OCI-LY3 (cell line): ENCODE measurements at regions not wholly inside any gene's neighbourhood (a gene's known extent, or its start where the extent isn't known, plus 50 kb on each side); places are given as distances from the start of the nearest gene placed in this dataset.

ENCODE experiments used
- H2AFZ ChIP-seq: fragments of 200-600, 300-600 bp; shearing (Covaris generic); 2 replicates; pipeline ENCODE4 v1.6.0; 2014; ENCODE audit warnings: antibody characterized with exemption, low read depth, low read length
- H3K27ac ChIP-seq: fragments of 200-600, 300-600 bp; sonication (generic); 2 replicates; pipeline ENCODE4 v1.5.1; 2014; ENCODE audit warnings: mild to moderate bottlenecking, low read length, moderate library complexity, mixed read lengths
- H3K27me3 ChIP-seq: fragments of 200-600, 300-600 bp; sonication (generic); 2 replicates; pipeline ENCODE4 v1.6.1; 2014; ENCODE audit warnings: low read depth, low read length, mixed read lengths
- H3K36me3 ChIP-seq: fragments of 200-600, 300-600 bp; sonication (generic); replicated peaks from 2 replicates; pipeline ENCODE3; 2014; ENCODE audit warnings: low read depth, low read length, mixed read lengths
- H3K4me1 ChIP-seq: fragments of 300-600, 200-600 bp; sonication (generic); 2 replicates; pipeline ENCODE4 v1.6.1; 2014; ENCODE audit warnings: low read length, mixed read lengths
- H3K4me2 ChIP-seq: fragments of 200-600, 300-600 bp; sonication (generic); 2 replicates; pipeline ENCODE4 v1.6.1; 2014; ENCODE audit warnings: low read length, mixed read lengths
- H3K4me3 ChIP-seq: fragments of 300-600, 200-600 bp; sonication (generic); 2 replicates; pipeline ENCODE4 v1.5.1; 2014; ENCODE audit warnings: antibody characterized with exemption, mild to moderate bottlenecking, low read length, moderate library complexity
- H3K79me2 ChIP-seq: fragments of 300-600, 200-600 bp; shearing (Covaris generic); 2 replicates; pipeline ENCODE4 v1.6.1; 2014; ENCODE audit warnings: mild to moderate bottlenecking, low read length, mixed read lengths
- H3K9ac ChIP-seq: fragments of 300-600, 200-600 bp; shearing (Covaris generic); 2 replicates; pipeline ENCODE4 v1.6.0; 2014; ENCODE audit warnings: mild to moderate bottlenecking, low read length, moderate library complexity
- H3K9me3 ChIP-seq: fragments of 200-600, 300-600 bp; shearing (Covaris generic); 2 replicates; pipeline ENCODE4 v1.6.1; 2014; ENCODE audit warnings: low read length, mixed read lengths; ENCODE audit not compliant: insufficient read depth
- H4K20me1 ChIP-seq: fragments of 200-600, 300-600 bp; sonication (generic); 2 replicates; pipeline ENCODE4 v1.6.1; 2016; ENCODE audit warnings: low read length, mixed read lengths; ENCODE audit not compliant: insufficient read depth
- CTCF ChIP-seq: fragments of 200-600, 300-600 bp; sonication (generic); IDR thresholded peaks from 2 replicates; pipeline ENCODE4 v1.5.1; 2014; ENCODE audit warnings: antibody characterized with exemption, low read length, low read depth
- EZH2phosphoT487 ChIP-seq: fragments of 200-600 bp; shearing (Covaris generic); IDR thresholded peaks from 2 replicates; pipeline ENCODE4 v1.6.1; 2018; ENCODE audit warnings: antibody characterized with exemption, mixed run types, low read depth

- Histone ChIP-seq H2AFZ (no peak overlapping the region), H3K4me3 (no peak overlapping the region), H3K4me2 (no peak overlapping the region), H3K79me2 (no peaks in the 10 kb centered on the region), H3K27ac (no peak overlapping the region), H4K20me1 (no peaks in the 10 kb centered on the region), H3K4me1 (no peaks in the 10 kb centered on the region), H3K9ac (no peak overlapping the region), H3K27me3 (peaks cover 26% of the 10 kb centered on the region), H3K9me3 (no peaks in the 10 kb centered on the region), H3K36me3 (no peaks in the 10 kb centered on the region)
- TF ChIP-seq EZH2phosphoT487, result no peak
- TF ChIP-seq CTCF, result no peak
Measured at GRCh38 chr2:121037480-121037879, 247.5 kb downstream of the TFCP2L1 start.

DNA sequence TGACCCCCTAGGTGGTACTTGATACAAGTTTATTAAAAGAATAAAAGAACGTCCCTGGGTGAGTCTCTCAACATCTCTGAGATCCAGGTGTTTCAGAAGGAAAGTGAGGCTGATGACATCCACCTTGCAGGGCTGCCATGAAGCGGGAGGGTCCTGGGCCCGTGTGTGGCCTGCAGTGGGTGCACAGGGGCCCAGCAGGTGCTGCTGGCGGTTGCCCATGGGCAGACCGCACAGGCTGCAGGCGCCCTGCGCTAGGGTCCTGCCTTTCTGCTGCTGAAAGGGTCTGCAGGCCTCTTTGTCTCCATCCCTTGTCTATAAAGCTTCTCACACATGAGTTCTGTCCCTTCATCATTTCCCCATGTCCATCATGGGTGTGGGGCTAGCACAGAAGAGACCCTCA lies 247.0 kb downstream of the TFCP2L1 start:
- Histone ChIP-seq H3K36me3 (no peaks in the 10 kb centered on the region), H2AFZ (no peak overlapping the region), H3K79me2 (no peaks in the 10 kb centered on the region), H4K20me1 (no peaks in the 10 kb centered on the region), H3K27ac (no peak overlapping the region), H3K9ac (no peak overlapping the region), H3K9me3 (no peaks in the 10 kb centered on the region), H3K4me1 (no peaks in the 10 kb centered on the region), H3K4me3 (no peak overlapping the region), H3K27me3 (peaks cover 24% of the 10 kb centered on the region), H3K4me2 (no peak overlapping the region)
- TF ChIP-seq EZH2phosphoT487, result no peak
- TF ChIP-seq CTCF, result no peak

- Histone ChIP-seq H3K4me2 (no peak overlapping the region), H2AFZ (no peak overlapping the region), H3K4me1 (no peaks in the 10 kb centered on the region), H3K36me3 (no peaks in the 10 kb centered on the region), H3K79me2 (no peaks in the 10 kb centered on the region), H3K9me3 (no peaks in the 10 kb centered on the region), H4K20me1 (no peaks in the 10 kb centered on the region), H3K9ac (no peak overlapping the region), H3K4me3 (no peak overlapping the region), H3K27ac (no peak overlapping the region), H3K27me3 (peaks cover 23% of the 10 kb centered on the region)
- TF ChIP-seq EZH2phosphoT487 (no peak), CTCF (no peak)
Measured at GRCh38 chr2:121038431-121038830, 246.6 kb downstream of the TFCP2L1 start.

- Histone ChIP-seq H3K9ac (no peak overlapping the region), H3K4me1 (no peaks in the 10 kb centered on the region), H3K36me3 (no peaks in the 10 kb centered on the region), H3K27me3 (peaks cover 21% of the 10 kb centered on the region), H3K9me3 (no peaks in the 10 kb centered on the region), H4K20me1 (no peaks in the 10 kb centered on the region), H3K79me2 (no peaks in the 10 kb centered on the region), H3K4me2 (no peak overlapping the region), H3K27ac (no peak overlapping the region), H3K4me3 (no peak overlapping the region), H2AFZ (no peak overlapping the region)
- TF ChIP-seq EZH2phosphoT487 (no peak), CTCF (no peak)
Measured at GRCh38 chr2:121038891-121039616, 245.9 kb downstream of the TFCP2L1 start.
